Activated T-cell treated with anti-CD3 and anti-CD28 coated beads for 24 hours (primary cell): ENCODE measurements at regions not wholly inside any gene's neighbourhood (a gene's known extent, or its start where the extent isn't known, plus 50 kb on each side); places are given as distances from the start of the nearest gene placed in this dataset.
"Not testable (repeated sequence)": the region's sequence is repeated elsewhere in the genome, so short reads cannot be mapped to it uniquely, and the experiment has no call there.

Source experiments
- DNase-seq: peaks from one replicate; pipeline ENCODE4 v3.0.0-alpha.2; 2020; ENCODE audit warnings: low read depth

GRCh38 chr1:46878173-46878782, 63.0 kb downstream of the CYP4A11 start:
- DNase-seq: peak; percentile 7

- DNase-seq: not testable (repeated sequence)
These were observed 65.2 kb downstream of the CYP4A11 start for GRCh38 chr1:46876093-46876492.
